Smooth muscle cell (in vitro differentiated cells): ENCODE measurements at regions not wholly inside any gene's neighbourhood (a gene's known extent, or its start where the extent isn't known, plus 50 kb on each side); places are given as distances from the start of the nearest gene placed in this dataset.

ENCODE experiments used
- DNase-seq: peaks from one replicate; lab custom pipeline; 2025; ENCODE audit not compliant: unreplicated experiment; lab: John Stamatoyannopoulos, UW
- H2AFZ ChIP-seq: fragments of 200-600 bp; sonication (generic); 2 replicates; pipeline ENCODE4 v1.6.0; 2016; ENCODE audit warnings: antibody characterized with exemption, low read depth, mild to moderate bottlenecking
- H3F3A ChIP-seq: fragments of 200-600 bp; sonication (generic); 2 replicates; pipeline ENCODE4 v1.6.0; 2017; ENCODE audit warnings: antibody characterized with exemption, low read depth
- H3K27ac ChIP-seq: fragments of 200-600 bp; sonication (generic); 2 replicates; pipeline ENCODE4 v1.5.1; 2016; ENCODE audit warnings: low read depth, mild to moderate bottlenecking
- H3K27me3 ChIP-seq: fragments of 200-600 bp; sonication (generic); 2 replicates; pipeline ENCODE4 v1.6.1; 2016; ENCODE audit warnings: low read depth, mild to moderate bottlenecking
- H3K36me3 ChIP-seq: fragments of 200-600 bp; sonication (generic); 2 replicates; pipeline ENCODE4 v1.5.1; 2016; ENCODE audit warnings: low read depth
- H3K4me1 ChIP-seq: fragments of 200-600 bp; sonication (generic); 2 replicates; pipeline ENCODE4 v1.5.1; 2016; ENCODE audit warnings: low read depth
- H3K4me2 ChIP-seq: fragments of 200-600 bp; sonication (generic); 2 replicates; pipeline ENCODE4 v1.6.0; 2016; ENCODE audit warnings: mild to moderate bottlenecking
- H3K4me3 ChIP-seq: fragments of 200-600 bp; sonication (generic); 2 replicates; pipeline ENCODE4 v1.5.1; 2016; ENCODE audit warnings: mild to moderate bottlenecking
- H3K79me2 ChIP-seq: fragments of 200-600 bp; sonication (generic); 2 replicates; pipeline ENCODE4 v1.6.0; 2016; ENCODE audit warnings: low read depth, mild to moderate bottlenecking
- H3K9ac ChIP-seq: fragments of 200-600 bp; sonication (generic); 2 replicates; pipeline ENCODE4 v1.6.0; 2016; ENCODE audit warnings: low read depth
- H3K9me3 ChIP-seq: fragments of 200-600 bp; sonication (generic); replicated peaks from 2 replicates; pipeline ENCODE4 v1.5.1; 2016; ENCODE audit warnings: low read depth
- H4K20me1 ChIP-seq: fragments of 200-600 bp; sonication (generic); 2 replicates; pipeline ENCODE4 v1.6.0; 2016; ENCODE audit warnings: low read depth
- WGBS: methylation state at CpG from one replicate; pipeline ENCODE4 v1.1.7; 2016; ENCODE audit warnings: low lambda C conversion rate; 5-methylcytosine and 5-hydroxymethylcytosine counted together
- TF ChIP-seq, protein P1 (sequence below): fragments of 200-600 bp; sonication (generic); IDR thresholded peaks from 2 replicates; pipeline ENCODE4 v1.5.1; 2017; ENCODE audit warnings: borderline replicate concordance, mild to moderate bottlenecking, antibody characterized with exemption; ENCODE audit not compliant: insufficient read depth, poor library complexity, severe bottlenecking

DNA sequence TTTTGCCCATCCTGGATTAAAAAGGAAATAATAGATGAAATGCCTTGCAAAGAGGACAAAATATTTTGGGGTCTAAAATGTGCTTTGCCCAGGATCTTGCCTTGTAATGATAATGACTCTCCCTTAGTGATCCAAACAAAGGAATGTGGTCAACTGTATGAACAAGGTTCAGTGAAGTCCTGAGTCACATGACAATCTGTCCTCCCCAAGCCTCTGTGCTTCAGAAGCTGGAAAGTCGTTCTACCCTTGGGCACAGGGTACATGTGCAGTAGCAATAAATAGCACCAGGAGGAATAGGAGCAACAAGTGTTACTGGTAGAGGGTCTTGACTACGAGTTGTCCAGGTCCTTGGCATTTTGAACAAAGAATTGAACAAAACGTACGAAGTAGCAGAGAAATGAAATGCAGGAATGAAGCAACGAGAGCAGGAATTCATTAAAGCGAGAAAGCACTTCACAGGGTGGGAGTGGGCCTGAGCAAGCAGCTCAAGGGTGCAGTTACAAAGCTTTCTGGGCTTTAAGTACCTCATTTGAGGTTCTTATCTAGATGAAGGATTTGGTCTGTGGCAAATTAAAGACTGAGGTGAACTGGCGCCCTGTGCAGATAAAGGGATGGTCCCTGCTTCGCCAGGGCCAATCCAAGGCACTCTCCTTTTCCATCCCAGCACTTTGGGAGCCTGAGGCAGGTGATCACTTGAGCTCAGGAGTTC lies 65.8 kb downstream of the RESF1 start:
- H3K4me1 ChIP-seq, result no peaks in the 10 kb centered on the region
- no peak overlapping the region for H3K4me3 ChIP-seq
- H3K79me2 ChIP-seq, result no peaks in the 10 kb centered on the region
- H3K4me2 ChIP-seq, result no peak overlapping the region
- no peaks in the 10 kb centered on the region for H3K36me3 ChIP-seq
- TF ChIP-seq, protein P1, sequence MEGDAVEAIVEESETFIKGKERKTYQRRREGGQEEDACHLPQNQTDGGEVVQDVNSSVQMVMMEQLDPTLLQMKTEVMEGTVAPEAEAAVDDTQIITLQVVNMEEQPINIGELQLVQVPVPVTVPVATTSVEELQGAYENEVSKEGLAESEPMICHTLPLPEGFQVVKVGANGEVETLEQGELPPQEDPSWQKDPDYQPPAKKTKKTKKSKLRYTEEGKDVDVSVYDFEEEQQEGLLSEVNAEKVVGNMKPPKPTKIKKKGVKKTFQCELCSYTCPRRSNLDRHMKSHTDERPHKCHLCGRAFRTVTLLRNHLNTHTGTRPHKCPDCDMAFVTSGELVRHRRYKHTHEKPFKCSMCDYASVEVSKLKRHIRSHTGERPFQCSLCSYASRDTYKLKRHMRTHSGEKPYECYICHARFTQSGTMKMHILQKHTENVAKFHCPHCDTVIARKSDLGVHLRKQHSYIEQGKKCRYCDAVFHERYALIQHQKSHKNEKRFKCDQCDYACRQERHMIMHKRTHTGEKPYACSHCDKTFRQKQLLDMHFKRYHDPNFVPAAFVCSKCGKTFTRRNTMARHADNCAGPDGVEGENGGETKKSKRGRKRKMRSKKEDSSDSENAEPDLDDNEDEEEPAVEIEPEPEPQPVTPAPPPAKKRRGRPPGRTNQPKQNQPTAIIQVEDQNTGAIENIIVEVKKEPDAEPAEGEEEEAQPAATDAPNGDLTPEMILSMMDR, result no peak
- no peaks in the 10 kb centered on the region for H3F3A ChIP-seq
- no peaks in the 10 kb centered on the region for H3K27me3 ChIP-seq
- no peak for DNase-seq
- H3K9ac ChIP-seq, result no peak overlapping the region
- 55% methylated on average over 8 of the region's 8 CpGs for WGBS
- no peaks in the 10 kb centered on the region for H4K20me1 ChIP-seq
- no peaks in the 10 kb centered on the region for H3K9me3 ChIP-seq
- H2AFZ ChIP-seq, result no peak overlapping the region
- no peak overlapping the region for H3K27ac ChIP-seq

DNA sequence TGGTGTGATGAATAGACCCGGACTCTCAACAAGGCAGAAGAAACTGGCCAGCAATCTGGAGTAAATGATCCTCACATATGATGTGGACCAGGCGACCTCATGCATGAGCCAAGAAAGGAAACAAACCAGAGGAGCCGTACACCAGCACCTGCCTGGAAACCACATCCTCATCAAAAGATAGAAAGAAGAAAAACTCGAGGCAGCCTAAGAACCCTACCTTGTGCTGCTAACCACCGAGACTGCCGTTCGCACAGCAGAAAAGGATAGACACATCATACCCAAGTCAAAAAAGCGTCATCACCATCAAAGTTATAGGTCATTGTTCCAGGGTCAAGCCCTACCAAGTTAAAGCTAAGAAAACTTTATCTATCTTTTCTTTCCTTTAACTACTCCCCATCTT lies 66.7 kb downstream of the RESF1 start:
- no peaks in the 10 kb centered on the region for H3K36me3 ChIP-seq
- DNase-seq, result no peak
- no peak overlapping the region for H2AFZ ChIP-seq
- no peaks in the 10 kb centered on the region for H3K79me2 ChIP-seq
- no peaks in the 10 kb centered on the region for H3K4me1 ChIP-seq
- WGBS, result 94% methylated on average over 8 of the region's 8 CpGs
- TF ChIP-seq, protein P1, result no peak
- no peak overlapping the region for H3K4me2 ChIP-seq
- H3F3A ChIP-seq, result no peaks in the 10 kb centered on the region
- no peak overlapping the region for H3K27ac ChIP-seq
- H3K9ac ChIP-seq, result no peak overlapping the region
- H3K27me3 ChIP-seq, result no peaks in the 10 kb centered on the region
- no peaks in the 10 kb centered on the region for H4K20me1 ChIP-seq
- H3K9me3 ChIP-seq, result no peaks in the 10 kb centered on the region
- H3K4me3 ChIP-seq, result no peak overlapping the region

DNA sequence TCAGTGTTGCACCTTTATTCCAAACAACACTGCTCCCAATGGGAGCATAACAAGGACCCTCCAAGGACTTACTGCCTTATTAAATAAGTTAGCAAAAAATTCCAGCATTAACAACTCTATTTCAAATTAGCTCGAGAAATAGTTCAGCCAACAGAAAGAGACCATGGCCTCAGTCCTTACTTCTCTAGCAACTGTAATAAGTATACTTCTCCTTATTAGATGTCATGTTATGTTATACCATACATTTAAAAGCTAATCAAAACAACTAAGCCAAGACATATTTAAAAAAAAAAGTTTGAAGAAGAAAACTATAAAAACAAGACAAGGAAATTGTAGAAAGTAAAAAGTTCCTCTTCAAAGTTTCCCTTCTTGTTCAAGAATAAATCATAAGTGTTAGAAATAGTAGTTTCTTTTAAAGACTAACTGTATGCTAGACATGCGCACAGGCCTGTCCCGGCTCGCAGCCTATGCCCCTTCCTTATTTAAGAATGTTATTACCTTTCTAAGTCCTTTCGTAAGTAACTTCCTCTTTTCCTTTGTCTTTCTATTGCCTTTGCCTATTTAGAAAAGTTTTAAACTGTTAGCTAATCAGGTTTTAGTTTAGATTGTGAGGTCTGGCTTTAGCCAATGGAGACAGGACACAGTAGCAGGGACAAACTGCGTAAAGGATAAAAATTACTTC lies 68.6 kb downstream of the RESF1 start:
- 90% methylated on average over 6 of the region's 6 CpGs for WGBS
- Histone ChIP-seq H3K9me3 (no peaks in the 10 kb centered on the region), H3K4me2 (no peak overlapping the region), H3K9ac (no peak overlapping the region), H3K79me2 (no peaks in the 10 kb centered on the region), H4K20me1 (no peaks in the 10 kb centered on the region), H3K36me3 (no peaks in the 10 kb centered on the region), H3F3A (no peaks in the 10 kb centered on the region), H3K4me3 (no peak overlapping the region), H2AFZ (no peak overlapping the region), H3K27me3 (no peaks in the 10 kb centered on the region), H3K4me1 (no peaks in the 10 kb centered on the region), H3K27ac (no peak overlapping the region)
- no peak for DNase-seq
- TF ChIP-seq, protein P1, result no peak

DNA sequence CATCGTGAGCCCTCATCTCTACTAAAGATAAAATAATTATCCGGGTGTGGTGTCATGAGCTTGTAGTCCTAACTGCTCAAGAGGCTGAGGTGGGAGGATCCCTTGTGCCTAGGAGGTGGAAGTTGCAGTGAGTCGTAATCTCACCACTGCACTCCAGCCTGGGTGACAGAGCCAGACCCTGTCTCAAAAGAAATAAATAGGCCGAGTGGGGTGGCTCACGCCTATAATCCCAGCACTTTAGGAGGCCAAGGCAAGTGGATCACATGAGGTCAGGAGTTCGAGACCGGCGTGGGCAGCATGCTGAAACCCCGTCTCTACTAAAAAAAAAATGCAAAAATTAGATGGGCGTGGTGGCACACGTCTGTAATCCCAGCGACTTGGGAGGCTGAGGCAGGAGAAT lies 70.9 kb downstream of the RESF1 start:
- no peaks in the 10 kb centered on the region for H3K9me3 ChIP-seq
- no peaks in the 10 kb centered on the region for H3K36me3 ChIP-seq
- H3K4me3 ChIP-seq, result no peak overlapping the region
- H3K27me3 ChIP-seq, result no peaks in the 10 kb centered on the region
- no peaks in the 10 kb centered on the region for H3K4me1 ChIP-seq
- TF ChIP-seq, protein P1, result no peak
- no peak overlapping the region for H3K4me2 ChIP-seq
- H2AFZ ChIP-seq, result no peak overlapping the region
- WGBS, result 93% methylated on average over 12 of the region's 12 CpGs
- no peak for DNase-seq
- H3K79me2 ChIP-seq, result no peaks in the 10 kb centered on the region
- H3K27ac ChIP-seq, result no peak overlapping the region
- peaks cover 6% of the 10 kb centered on the region for H3F3A ChIP-seq
- H3K9ac ChIP-seq, result no peak overlapping the region
- H4K20me1 ChIP-seq, result no peaks in the 10 kb centered on the region
